HG03439 (cell line): ENCODE measurements at regions not wholly inside any gene's neighbourhood (a gene's known extent, or its start where the extent isn't known, plus 50 kb on each side); places are given as distances from the start of the nearest gene placed in this dataset.

Experiments
- ATAC-seq: cut with Tn5 transposase; IDR thresholded peaks from one replicate; pipeline ENCODE4 v1.9.1; 2021; ENCODE audit warnings: mild to moderate bottlenecking, moderate library complexity; ENCODE audit not compliant: unreplicated experiment

DNA sequence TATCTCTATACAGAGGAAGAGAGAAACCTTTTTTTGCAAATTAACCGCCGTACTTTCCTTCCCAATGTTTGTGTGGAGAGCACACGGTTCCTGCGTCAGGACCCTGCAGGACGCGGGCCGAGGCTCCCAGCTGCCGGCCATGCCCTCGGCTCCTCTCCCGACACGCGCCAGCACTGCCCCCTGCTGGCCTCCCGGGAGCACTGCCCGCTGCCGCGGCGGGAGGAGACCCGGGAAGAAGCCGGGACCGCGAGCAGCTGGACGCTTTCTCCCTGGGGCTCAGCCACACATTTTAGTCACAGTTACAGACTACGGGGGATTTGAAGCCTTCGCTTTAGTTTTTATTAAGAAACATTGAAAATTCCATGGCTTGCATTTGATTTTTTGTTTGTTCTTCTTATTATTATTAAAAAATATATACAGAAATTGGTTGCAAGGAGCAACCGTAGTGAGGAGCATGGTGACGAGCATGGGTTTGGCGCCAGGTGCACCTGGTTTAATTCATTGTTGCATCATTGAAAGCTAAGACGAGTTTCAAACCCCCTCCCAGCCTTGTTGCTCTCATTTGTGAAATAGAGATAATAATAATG lies 401.2 kb downstream of the GALR1 start:
- peak; percentile 89 for ATAC-seq

DNA sequence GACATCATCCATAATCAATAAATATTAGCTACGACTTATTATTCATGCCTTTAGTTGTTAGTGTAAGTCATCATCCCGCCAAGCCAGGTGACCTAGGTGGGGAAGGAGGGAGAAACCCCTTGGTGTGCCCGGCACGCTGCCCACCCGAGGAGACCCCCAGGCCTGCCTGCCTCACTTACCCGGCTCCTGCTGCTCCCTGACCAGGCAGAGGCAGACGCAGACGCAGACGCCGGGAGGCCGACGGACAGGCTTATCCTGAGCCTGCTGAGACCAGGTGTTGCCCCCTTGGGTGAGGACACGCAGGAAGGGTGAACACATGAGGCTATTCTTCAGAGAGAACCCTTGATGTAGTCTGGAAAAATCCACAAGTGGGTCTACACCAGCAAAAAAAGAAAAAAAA lies 401.8 kb downstream of the GALR1 start:
- no peak for ATAC-seq

DNA sequence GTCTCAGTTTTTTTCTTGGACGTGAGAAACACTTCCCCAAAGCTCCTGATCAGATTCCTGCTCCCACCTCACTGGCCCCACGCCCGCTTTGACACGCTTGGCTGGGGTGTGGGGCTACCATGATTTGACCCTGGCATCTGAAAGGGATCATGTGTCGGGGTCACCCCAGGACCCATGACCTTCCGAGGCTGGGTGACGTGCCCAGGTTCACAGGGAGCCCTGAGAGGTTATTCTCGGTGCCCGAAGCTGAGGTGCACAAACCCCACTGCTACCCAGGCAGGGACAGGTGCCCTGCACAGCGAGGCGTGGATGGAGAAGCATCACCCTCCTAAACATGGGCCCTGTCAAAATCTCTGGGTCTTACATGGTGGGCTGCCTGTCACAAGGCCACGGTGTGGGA lies 404.1 kb downstream of the GALR1 start:
- ATAC-seq, result no peak

DNA sequence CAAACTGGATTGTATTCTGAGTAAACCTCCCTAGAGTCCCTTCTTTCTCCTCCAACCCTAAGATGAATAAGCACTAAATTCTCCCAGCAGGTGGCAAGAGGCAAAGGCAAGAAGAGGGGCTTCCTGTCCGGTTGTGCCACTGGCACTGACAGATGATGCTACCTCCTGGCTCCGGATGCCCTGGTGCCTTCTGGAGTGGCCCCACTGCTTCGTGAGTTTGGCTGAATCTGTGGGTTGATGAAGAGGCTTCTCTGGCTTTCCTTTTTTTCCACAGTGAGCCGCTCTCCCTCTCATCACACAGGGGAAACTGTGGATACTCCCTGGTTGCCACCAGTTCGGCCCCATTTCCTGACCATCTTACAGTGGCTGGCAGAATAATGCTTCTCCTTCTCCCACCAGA lies 404.7 kb downstream of the GALR1 start:
- ATAC-seq, result no peak

DNA sequence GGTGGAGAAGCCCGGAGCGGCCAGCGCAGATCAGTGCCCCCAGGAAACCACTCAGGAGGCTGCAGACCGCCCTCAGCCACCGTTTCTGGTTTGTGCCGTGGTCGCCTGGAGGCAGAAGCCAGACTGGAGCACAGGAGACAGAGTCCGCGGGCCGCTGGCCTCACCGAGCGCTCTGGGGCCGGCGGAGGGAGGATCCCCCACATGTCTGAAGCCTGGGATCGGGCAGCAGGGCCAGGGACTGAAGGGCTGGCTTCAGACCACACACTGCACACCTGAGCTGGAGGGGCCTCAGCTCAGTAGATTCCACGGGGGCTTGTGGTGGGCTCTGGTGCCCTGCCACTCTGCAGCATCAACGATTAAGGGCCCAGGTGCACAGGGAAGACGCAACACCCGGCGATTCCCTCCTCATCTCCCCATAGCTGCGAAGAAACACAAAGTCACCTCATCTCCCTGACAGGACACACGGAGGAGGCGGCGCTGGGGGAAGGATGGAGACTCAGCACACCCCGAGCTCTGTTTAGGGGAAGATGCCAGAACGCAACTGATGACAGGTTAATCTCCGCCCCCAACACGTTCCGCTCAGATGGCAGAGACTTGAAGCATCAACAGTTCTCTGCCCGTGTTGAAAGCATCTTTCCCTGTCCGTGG lies 408.1 kb downstream of the GALR1 start:
- no peak for ATAC-seq

DNA sequence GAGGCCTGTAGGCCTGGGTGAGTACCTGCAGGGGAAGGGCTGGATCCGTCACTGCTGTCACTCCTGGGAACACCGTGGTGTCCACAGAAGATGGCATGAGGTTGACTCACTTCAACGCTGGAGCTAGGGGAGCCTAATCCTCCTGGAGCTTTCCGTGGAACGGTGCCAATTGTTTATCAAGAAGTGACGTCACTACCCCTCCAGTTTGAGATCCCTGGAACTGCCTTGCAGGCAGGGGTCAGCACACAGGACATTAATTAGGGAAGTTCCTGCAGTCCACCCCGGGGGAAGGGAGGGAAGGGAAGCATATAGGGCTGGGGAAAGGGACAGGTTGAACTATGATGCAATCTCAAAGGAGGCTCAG lies 408.6 kb downstream of the GALR1 start:
- no peak for ATAC-seq

DNA sequence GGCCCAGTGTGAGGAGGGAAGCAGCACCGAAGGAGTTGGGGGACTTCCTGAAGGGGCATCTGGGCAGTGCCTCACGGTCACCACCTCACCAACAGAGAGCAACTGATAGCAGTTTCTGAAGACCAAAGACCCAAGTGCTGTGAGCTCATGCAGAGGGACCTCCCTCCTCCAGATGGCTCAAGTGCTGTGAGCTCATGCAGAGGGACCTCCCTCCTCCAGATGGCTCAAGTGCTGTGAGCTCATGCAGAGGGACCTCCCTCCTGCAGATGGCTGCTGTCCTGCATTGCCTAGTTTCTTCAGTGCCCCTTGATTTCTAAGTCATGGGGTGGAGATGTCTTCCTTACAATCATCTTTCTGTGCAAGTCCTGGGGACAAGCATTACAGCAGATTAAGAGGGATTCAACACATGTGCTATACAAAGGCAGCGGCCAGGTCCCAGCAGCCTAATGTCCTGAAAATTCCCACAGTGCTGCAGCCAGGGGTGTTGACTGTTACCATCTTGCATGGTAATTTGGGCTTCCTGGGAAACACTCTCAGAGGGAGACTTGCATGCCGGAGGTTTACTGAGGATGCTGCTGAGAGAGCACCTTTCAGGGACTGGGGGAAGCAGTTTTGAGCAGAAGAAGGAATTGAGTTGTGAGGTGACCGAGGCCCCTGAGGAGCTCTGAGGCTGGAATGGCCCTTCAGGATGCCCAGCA lies 409.3 kb downstream of the GALR1 start:
- no peak for ATAC-seq

DNA sequence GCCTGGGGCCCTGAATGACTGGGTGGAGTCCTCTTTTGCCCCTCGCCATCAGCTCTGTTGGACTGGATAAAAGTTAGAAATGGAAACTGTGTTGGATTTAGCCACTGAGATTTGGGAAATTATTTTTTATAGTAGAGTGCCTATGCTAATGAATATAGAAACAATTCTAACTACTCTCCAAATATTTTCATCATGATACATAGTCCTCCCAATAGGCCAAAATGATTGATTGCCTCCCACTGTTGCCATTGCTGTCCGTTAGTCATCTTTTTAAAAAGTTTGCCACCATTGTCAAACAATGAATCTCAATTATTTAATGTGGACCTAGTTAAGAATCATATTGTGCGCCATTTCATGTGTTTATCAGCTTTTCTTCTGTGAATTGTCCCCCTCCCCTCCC lies 417.0 kb downstream of the GALR1 start:
- ATAC-seq, result no peak

DNA sequence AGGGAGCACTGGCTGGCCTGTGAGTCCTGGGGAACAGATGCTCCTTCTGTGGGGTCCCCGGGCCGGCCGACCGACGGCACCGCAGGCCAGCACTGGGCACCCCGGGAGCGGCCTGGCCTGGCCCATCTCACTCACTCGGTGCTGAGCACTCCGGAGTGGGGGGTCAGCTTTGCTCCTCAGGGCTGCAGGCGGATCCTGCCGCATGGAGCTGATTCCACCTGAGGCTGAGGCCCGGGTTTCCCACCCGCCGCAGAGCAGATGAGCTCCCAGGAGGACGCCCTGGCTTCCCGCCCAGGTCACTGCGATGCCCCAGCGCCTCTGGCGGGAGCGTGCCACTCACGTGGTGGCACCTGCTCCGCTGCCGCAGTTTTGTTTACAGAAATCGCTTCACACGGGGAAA lies 418.6 kb downstream of the GALR1 start:
- no peak for ATAC-seq

DNA sequence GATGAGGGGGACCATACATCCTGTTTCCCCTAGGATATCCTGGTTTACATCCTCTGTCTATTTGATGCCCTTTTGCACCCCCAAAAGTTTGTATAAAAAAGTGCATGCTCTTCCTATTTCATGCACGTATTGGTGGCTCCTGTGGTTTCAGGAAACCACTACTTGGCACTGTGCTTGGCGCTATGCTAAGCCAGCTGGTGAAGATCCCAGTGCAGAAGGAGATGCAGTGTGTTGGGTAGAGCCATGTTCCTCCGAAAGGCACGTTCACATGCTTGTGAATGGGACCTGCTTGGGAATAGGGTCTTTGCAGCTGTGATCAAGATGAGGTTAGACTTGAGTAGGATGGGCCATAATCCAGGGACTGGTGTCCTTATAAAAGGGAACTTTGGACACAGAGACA lies 419.7 kb downstream of the GALR1 start:
- no peak for ATAC-seq

DNA sequence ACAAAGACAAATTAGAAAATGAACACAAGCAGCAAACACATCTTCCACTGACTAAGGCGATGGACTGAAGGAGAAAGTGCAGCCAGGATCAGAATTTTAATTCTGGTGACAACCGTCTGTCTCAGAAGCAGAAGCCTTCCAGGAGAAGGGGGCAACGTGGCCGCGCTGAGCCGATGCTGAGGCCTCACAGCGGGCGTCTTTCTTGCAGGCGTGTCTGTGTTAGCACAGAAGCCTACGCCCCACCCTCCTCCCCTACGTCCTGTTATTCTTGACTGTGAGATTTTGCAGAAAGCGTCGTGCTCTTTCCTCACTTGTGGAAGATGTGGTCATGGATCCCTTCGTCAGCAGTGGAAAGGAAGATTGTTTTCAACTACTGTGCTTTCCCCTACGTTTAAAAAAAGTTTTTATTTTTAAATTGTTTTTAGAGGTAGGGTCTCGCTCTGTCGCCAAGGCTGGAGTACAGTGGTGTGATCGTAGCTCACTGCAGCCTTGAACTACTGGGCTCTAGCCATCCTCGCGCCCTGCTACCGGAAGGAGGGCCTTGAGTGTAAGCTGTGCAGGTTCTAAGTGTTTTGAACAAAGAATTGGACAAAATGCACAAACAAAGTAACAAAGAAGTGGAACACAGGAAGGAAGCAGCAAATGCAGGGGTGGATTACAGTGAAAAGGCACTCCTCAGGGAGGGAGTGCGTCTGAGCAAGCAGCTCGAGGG lies 422.0 kb downstream of the GALR1 start:
- ATAC-seq, result no peak

DNA sequence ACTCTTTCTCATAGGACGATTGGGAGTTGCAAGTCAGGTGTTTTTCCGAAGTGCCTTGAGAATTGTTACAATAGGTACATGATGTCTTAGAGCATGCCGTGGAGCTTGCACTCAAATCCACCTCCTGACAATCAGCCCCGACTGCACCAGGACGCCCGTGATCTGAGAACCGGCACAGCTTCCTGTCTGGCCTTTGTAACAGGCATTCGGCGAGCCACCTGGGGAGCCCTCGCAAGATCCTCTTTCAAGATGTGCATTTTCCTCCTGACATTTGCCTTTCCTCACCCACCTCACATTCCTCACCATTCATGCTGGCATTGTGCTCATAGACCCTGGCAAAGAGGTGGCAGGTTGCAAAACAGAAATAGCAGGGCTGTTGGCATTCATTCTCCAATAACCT lies 427.3 kb downstream of the GALR1 start:
- no peak for ATAC-seq

DNA sequence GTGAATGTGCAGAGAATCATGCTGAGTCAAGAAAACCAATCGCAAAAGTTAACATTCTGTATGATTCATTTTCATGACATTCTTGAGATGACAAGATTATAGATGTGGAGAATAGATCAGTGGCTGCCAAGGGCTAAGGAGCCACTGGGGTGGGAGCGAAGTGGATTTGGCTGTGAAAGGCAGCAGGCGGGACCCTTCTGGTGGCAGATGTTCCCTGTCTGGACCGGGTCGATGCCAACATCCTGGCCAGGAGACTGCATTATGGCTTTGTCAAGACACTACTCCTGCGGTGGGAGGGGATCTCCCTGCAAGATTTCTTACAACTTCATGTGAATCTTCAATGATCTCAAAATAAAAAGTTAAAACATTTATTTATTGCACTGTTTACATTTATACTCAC lies 427.9 kb downstream of the GALR1 start:
- no peak for ATAC-seq

DNA sequence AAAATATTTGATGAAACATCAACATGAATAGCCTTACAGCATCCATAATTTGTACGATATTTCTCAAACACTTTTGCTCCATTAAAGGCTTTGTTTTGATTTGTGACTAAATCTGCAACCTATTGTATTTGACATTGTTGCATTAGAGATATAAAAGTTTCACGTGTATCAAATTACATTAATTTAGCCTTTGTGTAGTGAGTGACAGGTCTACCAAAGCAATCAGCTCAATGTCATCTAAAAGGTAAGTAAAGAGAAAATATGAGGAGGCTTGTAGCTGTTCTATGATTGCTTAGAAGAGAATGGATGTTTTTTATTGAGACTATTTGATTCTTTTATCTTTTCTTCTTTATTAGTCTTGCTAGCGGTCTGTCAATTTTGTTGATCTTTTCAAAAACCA lies 430.2 kb downstream of the GALR1 start:
- ATAC-seq, result no peak

DNA sequence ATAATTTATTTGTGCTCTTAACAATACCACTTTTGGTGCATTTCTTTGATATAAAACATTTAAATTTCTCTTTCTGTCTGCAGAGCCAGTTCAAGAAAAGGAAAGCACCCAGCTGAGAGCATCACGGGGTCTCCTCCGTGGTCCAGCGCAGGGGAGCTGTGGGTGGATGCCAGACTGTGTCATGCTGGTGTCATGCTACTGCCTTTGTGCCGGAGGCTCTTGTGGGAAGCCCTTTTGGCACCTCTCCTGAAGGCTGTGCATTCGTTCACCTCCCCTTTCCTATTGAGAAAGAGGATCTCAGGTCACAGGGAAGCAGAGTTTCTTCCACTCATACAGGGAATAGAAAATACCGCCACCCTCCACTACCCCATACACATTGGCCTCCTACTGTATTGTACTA lies 450.4 kb downstream of the GALR1 start:
- no peak for ATAC-seq

DNA sequence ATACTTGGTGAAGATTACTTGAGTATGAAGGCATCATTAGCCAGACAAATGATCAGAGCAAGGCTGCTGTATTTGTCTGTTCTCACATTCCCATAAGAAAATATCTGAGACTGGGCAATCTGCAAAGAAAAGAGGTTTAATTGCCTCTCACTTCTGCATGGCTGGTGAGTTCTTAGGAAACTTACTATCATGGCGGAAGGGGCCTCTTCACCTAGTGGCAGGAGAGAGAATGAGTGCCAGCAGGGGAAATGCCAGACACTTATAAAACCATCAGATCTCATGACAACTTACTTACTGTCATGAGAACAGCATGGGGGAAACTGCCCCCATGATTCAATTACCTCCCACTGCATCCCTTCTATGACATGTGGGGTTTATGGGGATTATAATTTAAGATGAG lies 452.3 kb downstream of the GALR1 start:
- ATAC-seq, result no peak

DNA sequence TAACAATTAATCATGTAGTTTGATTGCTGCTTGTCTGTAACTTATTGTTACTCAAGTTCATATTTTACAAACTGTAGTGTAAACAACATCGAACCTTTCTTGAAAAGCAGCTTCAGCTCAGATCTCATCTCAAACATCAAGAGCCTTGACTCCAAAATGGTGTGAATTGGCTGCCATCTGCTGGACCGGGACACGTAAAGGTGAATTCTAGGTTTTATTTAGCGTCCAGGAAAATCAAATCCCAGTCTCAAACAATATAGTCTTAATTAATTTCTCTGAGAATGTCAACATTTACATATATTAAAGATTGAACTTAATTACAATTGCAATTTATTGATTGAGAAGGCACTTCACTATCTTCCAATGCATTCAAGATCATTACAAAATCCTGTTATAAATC lies 453.0 kb downstream of the GALR1 start:
- no peak for ATAC-seq

DNA sequence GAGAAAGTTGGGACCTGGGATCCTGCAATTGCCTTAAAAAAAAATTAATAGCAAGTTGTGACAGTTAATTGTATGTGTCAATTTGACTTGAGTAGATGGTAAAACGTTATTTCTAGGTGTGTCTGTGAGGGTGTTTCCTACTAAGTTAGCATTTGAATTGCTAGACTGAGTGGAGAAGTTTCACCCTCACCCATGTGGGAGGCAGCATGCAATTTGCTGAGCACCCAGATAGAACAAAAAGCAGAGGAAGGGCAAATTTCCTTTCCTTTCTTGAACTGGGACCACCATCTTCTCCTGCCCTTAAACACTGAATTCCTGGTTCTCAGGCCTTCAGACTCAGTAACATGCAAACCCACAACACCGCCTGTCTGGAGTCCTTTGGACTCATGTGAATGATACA lies 455.7 kb downstream of the GALR1 start:
- no peak for ATAC-seq

DNA sequence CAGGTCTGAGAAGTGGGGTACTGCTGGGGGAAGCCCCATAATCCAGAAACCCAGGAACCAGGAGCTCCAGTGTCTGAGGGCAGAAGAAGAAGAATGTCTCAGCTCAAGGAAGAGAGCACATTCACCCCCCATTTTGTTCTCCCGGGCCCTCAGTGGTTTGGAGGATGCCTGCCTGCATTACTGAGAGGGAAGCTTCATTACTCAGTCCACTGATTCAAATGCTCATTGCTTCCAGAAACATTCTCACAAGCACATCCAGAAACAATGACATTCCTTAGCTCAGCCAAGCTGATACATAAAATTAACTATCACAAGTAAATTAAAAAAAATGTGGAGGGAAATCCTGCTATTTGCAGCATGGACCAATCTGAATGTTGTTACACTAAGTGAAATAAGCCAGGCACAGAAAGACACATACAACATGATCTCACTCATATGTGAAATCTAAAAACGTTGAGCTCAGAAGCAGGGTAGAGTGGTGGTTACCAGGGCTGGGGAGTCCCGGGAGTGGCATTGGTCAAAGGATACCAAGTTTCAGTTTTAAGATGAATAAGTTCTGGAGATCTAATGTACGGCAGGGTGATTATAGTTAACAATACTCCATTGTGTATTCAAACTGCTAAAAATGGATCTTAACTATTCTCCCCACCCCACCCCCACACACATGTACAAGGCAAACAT lies 459.3 kb downstream of the GALR1 start:
- ATAC-seq, result no peak

DNA sequence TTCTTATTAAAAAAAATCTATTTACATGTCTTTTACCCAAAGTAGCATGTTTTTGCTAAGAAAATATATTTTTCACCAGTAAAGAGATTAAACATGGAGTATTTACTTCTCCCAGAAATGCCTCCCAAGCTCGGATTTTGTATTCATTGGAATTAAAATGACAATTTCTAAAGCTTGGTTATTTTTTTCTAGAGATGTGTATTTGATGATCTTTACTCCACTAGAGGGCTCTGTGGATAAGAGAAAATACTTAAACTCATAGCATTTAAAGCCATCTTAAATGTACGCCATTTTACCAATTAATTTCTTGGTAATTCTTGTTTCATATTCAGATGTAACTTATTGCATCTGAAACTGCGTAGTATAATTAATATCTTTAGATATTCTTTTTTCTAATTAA lies 461.4 kb downstream of the GALR1 start:
- ATAC-seq, result no peak

DNA sequence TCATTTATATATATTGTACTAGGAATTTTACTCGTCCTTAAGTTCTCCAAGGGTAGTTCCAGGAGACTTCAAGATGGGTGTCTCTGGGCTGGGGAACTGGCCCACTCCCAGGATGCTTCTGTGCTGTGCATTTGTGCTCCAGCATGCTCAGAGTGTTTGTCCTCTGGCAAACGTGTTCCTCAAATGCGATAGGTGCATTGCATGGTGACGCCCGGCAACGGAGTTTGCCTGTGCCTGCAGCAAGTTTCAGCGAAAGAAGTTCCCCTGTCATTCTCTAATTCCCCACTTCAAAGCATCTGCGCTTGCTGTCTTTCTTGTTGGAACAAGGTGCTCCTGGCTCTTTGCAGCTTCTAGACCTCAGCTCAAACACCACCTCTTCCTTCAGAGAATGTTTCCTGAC lies 465.1 kb downstream of the GALR1 start:
- ATAC-seq, result no peak

DNA sequence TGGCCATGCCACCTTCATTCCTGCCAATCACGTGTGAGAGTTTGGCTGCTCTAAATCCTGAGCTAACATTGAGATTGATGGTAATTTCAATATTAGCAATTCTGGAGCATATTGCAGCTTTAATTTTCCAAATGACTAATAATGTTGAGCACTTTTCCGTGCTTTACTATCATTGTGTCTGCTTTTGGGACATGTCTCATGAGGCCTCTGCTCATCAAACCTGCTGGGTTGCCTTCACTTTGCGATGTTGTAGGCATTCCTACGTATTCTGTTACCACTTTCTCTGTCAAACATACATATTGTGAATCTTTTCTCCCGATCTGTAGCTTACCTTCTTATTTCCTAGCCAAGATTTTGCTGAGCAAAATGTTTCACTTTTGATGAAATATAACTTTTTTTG lies 466.6 kb downstream of the GALR1 start:
- ATAC-seq, result no peak
